LNCaP clone FGC (cell line): ENCODE measurements at regions not wholly inside any gene's neighbourhood (a gene's known extent, or its start where the extent isn't known, plus 50 kb on each side); places are given as distances from the start of the nearest gene placed in this dataset.

ENCODE experiments used
- DNase-seq: peaks from one replicate; pipeline ENCODE4 v3.0.0-alpha.2; 2011; ENCODE audit warnings: low read depth
- H3K4me3 ChIP-seq: 2 replicates; pipeline ENCODE4 v1.5.1; 2011; ENCODE audit warnings: mild to moderate bottlenecking, low read depth, low read length, control low read depth
- CTCF ChIP-seq: IDR thresholded peaks from 2 replicates; pipeline ENCODE4 v1.5.1; 2012; ENCODE audit warnings: mild to moderate bottlenecking; ENCODE audit not compliant: control insufficient read depth, insufficient read depth; ENCODE audit errors: extremely low read depth

GRCh38 chr2:64750001-64750816 is 96.5 kb upstream of the SERTAD2 start:
- no peak for DNase-seq
- peak overlapping the region; percentile 66 for H3K4me3 ChIP-seq
- TF ChIP-seq CTCF, result no peak

DNA sequence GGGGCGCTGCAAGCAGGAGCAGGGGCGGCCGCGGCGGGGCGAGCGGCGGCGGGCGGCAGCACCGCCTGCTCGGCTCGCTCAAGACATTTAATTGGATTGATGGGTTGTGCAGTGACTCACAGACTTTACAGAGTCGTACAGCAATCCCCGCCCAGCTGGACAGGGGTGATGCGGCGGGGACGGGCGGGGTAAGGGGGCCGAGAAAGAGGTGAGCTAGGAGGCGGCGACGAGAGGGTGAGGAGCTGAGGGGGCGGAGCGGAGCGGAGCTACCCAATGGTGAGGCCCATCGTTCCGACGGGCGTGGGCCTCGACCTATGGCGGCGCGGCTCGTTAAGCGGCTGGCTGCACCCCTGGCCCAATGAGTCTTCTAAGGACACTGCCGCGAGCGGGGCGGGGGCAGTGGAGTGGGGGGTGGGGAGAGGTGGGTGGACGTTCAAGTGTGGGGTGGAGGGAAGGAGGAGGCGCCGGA is 97.1 kb upstream of the SERTAD2 start:
- TF ChIP-seq CTCF, result no peak
- DNase-seq, result peak; percentile 90

GRCh38 chr2:64751286-64752260 is 97.9 kb upstream of the SERTAD2 start:
- DNase-seq, result peak; percentile 89
- H3K4me3 ChIP-seq, result peak overlapping the region; percentile 67
- TF ChIP-seq CTCF, result no peak

More for the DNA sequence above, 97.1 kb upstream of the SERTAD2 start:
- H3K4me3 ChIP-seq, result peak overlapping the region; percentile 66

DNA sequence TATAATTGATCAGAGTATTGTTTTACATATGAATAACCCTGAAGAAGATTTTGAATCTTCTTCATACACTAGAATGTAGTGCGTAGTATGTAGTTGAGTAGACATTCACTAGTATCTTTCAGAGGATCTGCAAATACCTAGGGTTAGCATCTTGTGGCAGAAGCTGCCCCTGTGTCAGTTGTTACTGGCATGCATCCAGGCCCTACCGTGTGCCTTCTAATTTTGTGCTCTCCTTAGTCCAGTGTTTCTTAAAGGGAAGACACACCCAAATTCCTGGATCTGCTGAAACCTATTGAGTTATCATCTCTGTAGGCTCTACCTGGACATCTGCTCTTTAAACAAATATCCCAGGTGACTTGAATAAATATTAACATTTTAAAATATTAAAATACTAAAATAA is 99.7 kb upstream of the SERTAD2 start:
- no peak for TF ChIP-seq CTCF
- no peak overlapping the region for H3K4me3 ChIP-seq
- no peak for DNase-seq

DNA sequence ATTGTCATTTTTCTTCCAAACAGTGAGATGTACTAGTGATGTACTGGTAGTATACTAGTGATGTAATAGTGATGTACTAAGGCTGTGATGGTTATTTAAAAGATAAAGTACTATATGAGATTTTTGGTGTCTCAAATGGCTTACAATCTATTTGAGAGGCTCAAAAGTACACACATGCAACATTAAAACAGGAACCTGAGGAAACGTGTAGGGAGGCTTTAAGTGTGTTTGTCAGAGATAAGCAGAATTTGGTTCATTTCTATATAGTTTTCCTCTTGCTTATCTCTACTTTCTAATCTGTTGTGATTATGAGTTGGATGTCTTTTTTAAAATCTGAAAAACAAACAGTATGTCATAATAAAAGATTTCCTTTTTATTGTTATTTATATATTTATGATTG is 100.9 kb upstream of the SERTAD2 start:
- H3K4me3 ChIP-seq, result no peak overlapping the region
- no peak for TF ChIP-seq CTCF
- DNase-seq, result no peak

DNA sequence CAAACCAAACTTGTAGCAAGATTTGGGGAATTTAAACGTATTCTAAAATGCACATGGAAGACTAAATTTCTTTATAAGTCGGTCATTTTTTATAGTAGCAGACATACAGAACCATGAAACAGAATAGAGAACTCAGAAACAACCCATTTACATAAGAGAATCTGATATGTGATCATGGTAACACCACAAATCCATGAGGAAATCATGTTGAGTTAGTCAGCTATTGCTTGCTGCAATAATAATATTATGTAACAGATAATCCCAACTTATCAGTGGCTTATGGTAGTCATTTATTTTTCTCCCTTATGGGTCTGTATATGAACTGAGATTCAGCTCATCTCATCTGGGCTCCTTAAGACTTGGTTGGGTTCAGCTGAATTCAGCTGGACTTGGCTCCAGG is 103.4 kb upstream of the SERTAD2 start:
- no peak overlapping the region for H3K4me3 ChIP-seq
- no peak for TF ChIP-seq CTCF
- no peak for DNase-seq
